Pancreas (tissue), 10 donors: ENCODE measurements at regions not wholly inside any gene's neighbourhood (a gene's known extent, or its start where the extent isn't known, plus 50 kb on each side); places are given as distances from the start of the nearest gene placed in this dataset.

ENCODE experiments used
- ATAC-seq, 4 donors: fragments of 200-7000 bp; cut with Tn5 transposase; one replicate each; pipeline versions ENCODE4 v1.8.0 to v1.9.1; 2020; ENCODE audit warnings: mild to moderate bottlenecking in 4 of 4, moderate library complexity in 4 of 4
- DNase-seq, 6 donors: peaks; one replicate each; pipeline ENCODE4 v3.0.0-alpha.2; 2020
- FAIRE-seq: peaks from 2 replicates; lab custom pipeline; 2012; peaks lifted over from hg19 to GRCh38; lab: Jason Lieb, UNC
- H3K27ac ChIP-seq, 4 donors: fragments of 200-600 bp; sonication (generic); 1 replicate in 3 of 4; 2 replicates in 1 of 4; pipeline versions ENCODE4 v1.5.0 to v1.8.0; 2020
- H3K27me3 ChIP-seq, 4 donors: fragments of 200-600 bp; one replicate each; pipeline ENCODE4 v1.8.0; 2021
- H3K36me3 ChIP-seq, 3 donors: fragments of 200-600 bp; sonication (generic) in 1 of 3; one replicate each; pipeline versions ENCODE4 v1.5.0 to v1.8.0; 2020 to 2021
- H3K4me1 ChIP-seq, 3 donors: fragments of 200-600 bp; one replicate each; pipeline ENCODE4 v1.8.0; 2021
- H3K4me3 ChIP-seq, 4 donors: fragments of 200-600 bp; sonication (generic) in 2 of 4; one replicate each; pipeline versions ENCODE4 v1.5.0 to v1.8.0; 2020 to 2021
- H3K9me3 ChIP-seq, 4 donors: fragments of 200-600 bp; one replicate each; pipeline ENCODE4 v1.8.0; 2021
- CTCF ChIP-seq, 4 donors: fragments of 200-600 bp; sonication (generic) in 3 of 4; IDR thresholded peaks; one replicate each; pipeline versions ENCODE4 v1.5.0 to v1.8.0; 2021; ENCODE audit warnings: antibody characterized with exemption in 4 of 4
- WGBS, 2 donors: extraction: QIAGEN DNeasy Blood & Tissue Kit; methylation state at CpG; one replicate each; pipeline ENCODE4 v1.1.7; 2013; 5-methylcytosine and 5-hydroxymethylcytosine counted together
- intact Hi-C, 3 donors: fragments of 100-400 bp; cut with DNase I; formaldehyde crosslinking; loops; one replicate each; pipeline versions ENCODE4 v1.11.1 to v1.14.2; 2022
- donor health status: healthy with polysubstance abuse.
- donor health status: DM: no; HTN: no; CAD: no; lungs with moderate emphysema.
- donor health status: DM: no; HTN: no; CAD: no.
- donor health status: control.
- donor health status: control.
- donor health status: Bipolar disorder and iron deficiency.
- donor health status: DM: yes; HTN: yes; CAD: no.
- donor health status: DM: no; HTN: no; CAD: no.
- donor health status: DM: no; HTN: no; CAD: no.
- donor health status: DM: yes; HTN: yes; CAD: no.

GRCh38 chr12:127419111-127419510 lies 847.9 kb upstream of the TMEM132C start:
- no peak overlapping the region for H3K27ac ChIP-seq
- H3K36me3 ChIP-seq = no peaks in the 10 kb centered on the region
- intact Hi-C loops = no loop called here
- H3K4me3 ChIP-seq = no peak overlapping the region
- H3K4me1 ChIP-seq = no peaks in the 10 kb centered on the region
- WGBS, 2 donors = 60 to 72% methylated on average over 2 of the region's 2 CpGs
- no peak for FAIRE-seq
- H3K9me3 ChIP-seq = no peaks in the 10 kb centered on the region
- no peak for ATAC-seq
- no peak for TF ChIP-seq CTCF (IDR thresholded peaks at IDR 0.05)
- no peak for DNase-seq
- no peaks in the 10 kb centered on the region for H3K27me3 ChIP-seq

GRCh38 chr12:127421614-127422013 lies 845.4 kb upstream of the TMEM132C start:
- intact Hi-C loops = no loop called here
- 56 to 71% methylated on average over 5 of the region's 5 CpGs for WGBS, 2 donors
- Histone ChIP-seq H3K4me3 (no peak overlapping the region), H3K27ac (no peak overlapping the region), H3K27me3 (no peaks in the 10 kb centered on the region), H3K36me3 (no peaks in the 10 kb centered on the region), H3K4me1 (no peaks in the 10 kb centered on the region), H3K9me3 (no peaks in the 10 kb centered on the region)
- ATAC-seq (no peak), DNase-seq (no peak), FAIRE-seq (no peak)
- TF ChIP-seq CTCF (IDR thresholded peaks at IDR 0.05) = no peak

GRCh38 chr12:127422935-127423566 lies 843.9 kb upstream of the TMEM132C start:
- H3K4me3 ChIP-seq = no peak overlapping the region
- TF ChIP-seq CTCF (IDR thresholded peaks at IDR 0.05) = no peak
- no peaks in the 10 kb centered on the region for H3K9me3 ChIP-seq
- WGBS, 2 donors = 67 to 79% methylated on average over 9 of the region's 9 CpGs
- intact Hi-C loops = no loop called here
- no peaks in the 10 kb centered on the region for H3K36me3 ChIP-seq
- FAIRE-seq (no peak), ATAC-seq (no peak), DNase-seq (no peak)
- no peaks in the 10 kb centered on the region for H3K4me1 ChIP-seq
- no peaks in the 10 kb centered on the region for H3K27me3 ChIP-seq
- no peak overlapping the region for H3K27ac ChIP-seq

- no peak overlapping the region for H3K4me3 ChIP-seq
- no peaks in the 10 kb centered on the region for H3K27me3 ChIP-seq
- intact Hi-C loops = no loop called here
- ATAC-seq (no peak), FAIRE-seq (no peak), DNase-seq (no peak)
- no peaks in the 10 kb centered on the region for H3K36me3 ChIP-seq
- no peaks in the 10 kb centered on the region for H3K9me3 ChIP-seq
- no peaks in the 10 kb centered on the region for H3K4me1 ChIP-seq
- no peak for TF ChIP-seq CTCF (IDR thresholded peaks at IDR 0.05)
- 84 to 89% methylated on average over 4 of the region's 4 CpGs for whole genome bisulfite sequencing, 2 donors
- no peak overlapping the region for H3K27ac ChIP-seq
Measured at GRCh38 chr12:127425474-127425873, 841.5 kb upstream of the TMEM132C start.

GRCh38 chr12:127428420-127428819 lies 838.5 kb upstream of the TMEM132C start:
- no peaks in the 10 kb centered on the region for H3K9me3 ChIP-seq
- intact Hi-C loops = no loop called here
- TF ChIP-seq CTCF (IDR thresholded peaks at IDR 0.05) = no peak
- no peak overlapping the region for H3K27ac ChIP-seq
- no peak for ATAC-seq
- H3K4me1 ChIP-seq = no peaks in the 10 kb centered on the region
- H3K4me3 ChIP-seq = no peak overlapping the region
- H3K36me3 ChIP-seq = no peaks in the 10 kb centered on the region
- no peak for FAIRE-seq
- H3K27me3 ChIP-seq = no peaks in the 10 kb centered on the region
- no peak for DNase-seq
- 68 to 75% methylated on average over 6 of the region's 6 CpGs for WGBS, 2 donors
